ENCODE measurements at regions not wholly inside any gene's neighbourhood (a gene's known extent, or its start where the extent isn't known, plus 50 kb on each side); places are given as distances from the start of the nearest gene placed in this dataset.
"Not testable (repeated sequence)": the region's sequence is repeated elsewhere in the genome, so short reads cannot be mapped to it uniquely, and the experiment has no call there.

- Histone ChIP-seq H3K36me3 (no peaks in the 10 kb centered on the region), H3K27me3 (no peaks in the 10 kb centered on the region), H3K4me1 (no peaks in the 10 kb centered on the region), H3K9me3 (no peaks in the 10 kb centered on the region), H3K4me3 (no peak overlapping the region), H3K27ac (no peak overlapping the region)
- intact Hi-C loops (cut with DNase I) = no loop called here
- TF ChIP-seq EP300 (IDR thresholded peaks at IDR 0.05) = no peak
- TF ChIP-seq CTCF (IDR thresholded peaks at IDR 0.05) = no peak
- TF ChIP-seq POLR2AphosphoS5 (IDR thresholded peaks at IDR 0.05) = no peak
- no peak for TF ChIP-seq POLR2A (IDR thresholded peaks at IDR 0.05)
- no peak for DNase-seq
- 89 to 93% methylated on average over 2 of the region's 2 CpGs for WGBS, 2 donors
Measured at GRCh38 chr4:116126794-116127193, 958.6 kb downstream of the TRAM1L1 start.

DNA sequence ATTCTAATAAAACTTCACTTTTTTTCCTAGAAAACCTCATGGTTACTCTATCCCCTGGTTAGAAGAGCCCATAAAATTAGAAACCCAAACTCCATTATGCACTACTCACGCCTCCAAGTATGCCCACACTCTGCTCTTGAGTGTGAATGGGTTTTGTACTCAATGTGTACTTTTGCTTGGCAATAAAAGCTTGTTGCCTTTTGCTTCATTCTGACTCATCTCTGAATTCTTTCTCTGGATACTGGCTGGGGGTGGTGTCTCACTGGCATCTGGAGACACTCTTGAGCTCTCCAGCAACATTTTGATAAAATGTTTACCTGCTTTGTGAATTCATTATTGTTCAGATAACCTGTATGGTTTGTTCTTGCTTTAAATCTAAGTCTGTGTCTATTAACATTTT is 963.3 kb downstream of the TRAM1L1 start:
- no peaks in the 10 kb centered on the region for H3K27me3 ChIP-seq

DNA sequence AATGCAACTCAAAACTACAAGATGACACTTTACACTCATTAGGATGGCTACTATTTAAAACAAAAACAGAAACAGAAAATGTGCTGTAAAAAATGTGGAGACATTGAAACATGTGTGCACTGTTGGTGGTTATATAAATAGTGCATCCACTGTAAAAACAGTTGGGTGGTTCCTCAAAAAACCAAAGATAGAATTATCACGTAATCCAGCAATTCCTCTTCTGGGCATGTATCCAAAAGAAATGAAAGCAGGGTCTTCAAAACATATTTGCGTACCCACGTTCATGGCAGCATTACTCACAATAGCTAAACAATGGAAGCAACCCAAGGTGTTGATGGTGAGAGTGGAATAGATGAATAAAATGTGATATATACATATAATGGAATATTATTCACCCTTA is 967.2 kb downstream of the TRAM1L1 start:
- Histone ChIP-seq H3K9me3 (no peaks in the 10 kb centered on the region), H3K4me3 (no peak overlapping the region), H3K4me1 (no peaks in the 10 kb centered on the region), H3K27ac (no peak overlapping the region), H3K36me3 (no peaks in the 10 kb centered on the region), H3K27me3 (no peaks in the 10 kb centered on the region)
- intact Hi-C loops (cut with DNase I) = no loop called here
- DNase-seq = no peak
- WGBS, 2 donors = 59 to 76% methylated on average over 3 of the region's 3 CpGs
- TF ChIP-seq POLR2A (IDR thresholded peaks at IDR 0.05) = no peak
- no peak for TF ChIP-seq CTCF (IDR thresholded peaks at IDR 0.05)
- no peak for TF ChIP-seq POLR2AphosphoS5 (IDR thresholded peaks at IDR 0.05)
- TF ChIP-seq EP300 (IDR thresholded peaks at IDR 0.05) = no peak

More for the DNA sequence above, 963.3 kb downstream of the TRAM1L1 start:
- TF ChIP-seq POLR2A (IDR thresholded peaks at IDR 0.05) (no peak), CTCF (IDR thresholded peaks at IDR 0.05) (no peak), EP300 (IDR thresholded peaks at IDR 0.05) (no peak)
- Histone ChIP-seq H3K9me3 (no peaks in the 10 kb centered on the region), H3K27ac (no peak overlapping the region), H3K4me3 (no peak overlapping the region), H3K4me1 (no peaks in the 10 kb centered on the region), H3K36me3 (no peaks in the 10 kb centered on the region)
- intact Hi-C loops (cut with DNase I) = no loop called here
- 13 to 60% methylated on average over 1 of the region's 1 CpG for WGBS, 2 donors
- DNase-seq = no peak

GRCh38 chr4:116112861-116113260 is 972.5 kb downstream of the TRAM1L1 start:
- H3K4me3 ChIP-seq; H3K4me1 ChIP-seq; H3K36me3 ChIP-seq; H3K9me3 ChIP-seq; H3K27me3 ChIP-seq; DNase-seq; H3K27ac ChIP-seq; intact Hi-C loops (cut with DNase I): not testable (repeated sequence)
- 87 to 89% methylated on average over 3 of the region's 3 CpGs for WGBS, 2 donors

GRCh38 chr4:116110713-116111112 is 974.7 kb downstream of the TRAM1L1 start:
- no peak for TF ChIP-seq POLR2AphosphoS5 (IDR thresholded peaks at IDR 0.05)
- WGBS, 2 donors = 44 to 76% methylated on average over 3 of the region's 3 CpGs
- DNase-seq = no peak

DNA sequence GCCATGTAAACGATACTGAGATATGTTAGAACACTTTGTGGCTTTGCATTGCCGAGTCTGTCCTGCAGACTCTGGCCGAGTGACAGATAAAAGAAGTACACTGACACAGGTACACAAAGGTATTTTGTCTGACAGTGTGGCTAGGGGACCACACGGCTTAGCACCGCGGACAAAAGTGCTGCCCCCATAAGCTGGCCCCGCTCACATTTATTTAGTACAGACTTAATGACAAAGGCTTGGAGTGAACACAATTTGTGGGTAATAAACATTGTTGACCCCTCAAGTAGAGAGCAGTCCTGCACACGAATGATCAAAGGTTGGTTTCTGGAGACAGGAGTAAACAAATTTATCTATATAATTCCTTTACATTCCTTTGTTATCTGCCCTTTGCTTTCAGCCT is 976.8 kb downstream of the TRAM1L1 start:
- Histone ChIP-seq H3K9me3 (no peaks in the 10 kb centered on the region), H3K4me3 (no peak overlapping the region), H3K27me3 (no peaks in the 10 kb centered on the region), H3K36me3 (no peaks in the 10 kb centered on the region), H3K4me1 (no peaks in the 10 kb centered on the region), H3K27ac (no peak overlapping the region)
- DNase-seq = no peak
- WGBS, 2 donors = 73 to 83% methylated on average over 8 of the region's 8 CpGs
- intact Hi-C loops (cut with DNase I) = no loop called here
- TF ChIP-seq CTCF (IDR thresholded peaks at IDR 0.05) (no peak), EP300 (IDR thresholded peaks at IDR 0.05) (no peak), POLR2AphosphoS5 (IDR thresholded peaks at IDR 0.05) (no peak), POLR2A (IDR thresholded peaks at IDR 0.05) (no peak)

More at GRCh38 chr4:116110713-116111112, 974.7 kb downstream of the TRAM1L1 start:
- H3K27ac ChIP-seq = no peak overlapping the region
- H3K27me3 ChIP-seq = no peaks in the 10 kb centered on the region
- no peaks in the 10 kb centered on the region for H3K36me3 ChIP-seq
- intact Hi-C loops (cut with DNase I) = no loop called here
- no peak overlapping the region for H3K4me3 ChIP-seq
- H3K4me1 ChIP-seq = no peaks in the 10 kb centered on the region
- H3K9me3 ChIP-seq = no peaks in the 10 kb centered on the region

Measured in sigmoid colon (tissue), 6 donors.